HG03439 (cell line): ENCODE measurements at regions not wholly inside any gene's neighbourhood (a gene's known extent, or its start where the extent isn't known, plus 50 kb on each side); places are given as distances from the start of the nearest gene placed in this dataset.

ENCODE experiments used
- ATAC-seq: cut with Tn5 transposase; IDR thresholded peaks from one replicate; pipeline ENCODE4 v1.9.1; 2021; ENCODE audit warnings: mild to moderate bottlenecking, moderate library complexity; ENCODE audit not compliant: unreplicated experiment

DNA sequence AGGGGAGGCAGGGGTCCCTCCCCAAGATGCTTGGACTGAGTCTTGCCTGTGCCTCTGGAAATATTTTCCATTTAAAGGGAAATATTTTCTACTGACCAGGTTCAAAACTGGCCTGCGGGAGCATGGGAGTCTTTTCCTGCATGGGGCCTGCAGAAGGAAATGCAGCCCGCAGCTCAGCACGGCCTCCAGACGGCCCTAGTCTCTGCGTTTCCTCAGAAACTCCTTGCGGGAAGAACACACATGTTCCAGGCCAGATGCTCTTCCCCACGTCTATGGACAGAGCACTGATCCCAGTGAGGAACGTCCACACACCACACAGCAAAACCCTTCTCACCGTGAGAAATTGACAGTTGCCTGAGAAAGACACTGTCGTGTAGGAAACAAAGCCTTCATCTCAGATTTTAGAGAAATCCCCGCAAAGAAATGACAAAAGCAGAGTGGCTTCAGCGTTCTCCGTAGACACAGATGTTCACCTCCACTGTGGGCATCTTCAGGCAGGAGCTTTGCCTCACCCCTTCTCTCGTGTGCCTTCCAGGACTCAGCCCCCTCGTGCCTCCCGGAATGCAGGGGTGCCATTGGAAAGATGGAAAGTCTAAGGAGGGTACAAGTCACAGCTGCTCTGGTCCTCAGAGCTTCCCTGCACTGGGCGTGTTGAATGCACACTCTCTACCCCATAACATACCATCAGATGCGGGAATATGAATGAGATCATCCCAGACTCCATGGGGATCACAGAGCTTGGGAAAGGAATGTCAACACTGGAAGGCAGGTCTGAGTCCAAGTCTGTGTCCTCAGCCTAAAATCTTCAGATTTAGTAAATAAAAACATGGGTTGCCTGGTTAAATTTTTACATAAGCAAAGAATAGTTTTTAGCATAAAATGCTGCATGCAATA, 438.7 kb upstream of the SALL3 start:
- ATAC-seq = no peak

DNA sequence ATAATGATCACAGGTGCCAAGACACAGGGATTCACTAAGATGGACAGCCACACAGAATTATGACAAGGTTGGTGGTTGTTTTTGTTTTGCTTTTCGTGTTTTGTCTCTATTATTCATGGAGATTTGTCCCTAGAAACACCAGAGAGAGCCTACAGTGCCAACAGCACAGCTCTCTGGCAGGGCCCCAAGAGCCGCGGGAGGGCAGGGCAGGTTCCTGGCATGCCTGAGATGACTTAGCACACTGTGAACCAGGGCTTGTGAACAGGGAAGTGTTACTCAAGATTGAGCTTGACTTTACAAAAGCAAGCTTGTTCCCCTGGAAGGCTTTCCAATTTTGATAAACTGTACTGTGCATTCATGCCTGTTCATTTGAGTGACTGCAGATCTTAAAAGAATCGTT, 437.4 kb upstream of the SALL3 start:
- no peak for ATAC-seq

DNA sequence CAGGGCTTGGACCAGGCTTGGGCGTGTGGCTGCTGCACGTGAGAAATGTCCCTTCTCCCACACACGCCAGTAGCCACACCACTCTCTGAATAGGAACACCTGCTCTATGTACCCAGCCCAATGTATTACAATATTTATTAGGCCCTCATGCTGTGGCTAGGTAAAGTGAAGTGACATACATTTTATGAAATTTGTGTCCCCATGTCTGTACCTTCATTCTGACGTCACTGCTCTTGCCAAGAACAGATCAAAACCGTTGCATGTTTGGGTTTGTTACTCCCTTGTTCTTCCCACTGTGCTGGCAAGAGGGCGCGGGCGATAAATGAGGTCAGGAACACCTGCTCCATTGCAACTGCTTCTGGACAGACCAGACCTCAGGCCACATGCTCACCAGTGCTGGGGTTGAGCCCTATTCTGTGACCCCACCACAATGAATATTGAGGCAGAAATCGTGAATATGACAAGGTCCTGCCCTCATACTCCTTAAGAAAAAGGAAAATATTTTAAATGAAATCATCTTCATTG, 436.4 kb upstream of the SALL3 start:
- ATAC-seq = no peak

DNA sequence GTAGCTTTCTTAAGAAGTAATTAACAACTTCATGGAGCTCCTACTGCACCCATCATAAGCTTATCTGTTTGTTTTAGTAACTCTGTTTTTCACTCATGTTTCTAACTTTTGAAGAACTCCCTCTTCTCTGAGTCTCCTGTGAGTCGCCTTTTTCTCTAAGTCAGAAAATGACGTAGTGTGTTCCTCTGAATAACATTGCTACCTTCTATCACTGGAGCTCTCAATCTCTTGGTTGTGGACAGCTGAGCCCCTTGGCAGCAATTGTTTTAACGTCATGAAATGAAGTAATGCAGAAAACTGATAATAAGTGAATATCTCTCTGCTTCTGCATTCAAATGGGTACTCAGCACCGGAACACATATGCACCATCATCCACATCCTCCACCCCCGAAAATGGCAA, 433.3 kb upstream of the SALL3 start:
- ATAC-seq = no peak

DNA sequence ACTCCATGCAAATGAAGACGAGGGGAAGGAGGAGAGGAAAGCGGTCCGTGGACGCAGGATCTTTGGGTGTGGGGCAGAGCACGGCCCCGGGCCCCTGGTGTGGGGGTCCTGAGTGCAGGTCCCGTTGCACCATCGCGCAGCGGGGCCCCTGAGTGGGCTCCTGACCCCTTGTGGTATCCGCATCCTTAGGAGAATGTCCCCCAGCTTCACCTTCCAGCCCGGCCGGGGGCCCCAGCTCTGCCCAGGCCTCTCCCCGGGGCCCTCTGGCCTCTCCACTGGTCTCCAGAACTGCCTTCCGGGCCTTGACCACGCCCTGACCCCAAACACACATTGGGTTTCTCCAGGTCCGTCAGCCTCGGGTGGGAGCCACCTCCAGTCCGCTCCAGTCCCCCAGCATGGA, 431.8 kb upstream of the SALL3 start:
- no peak for ATAC-seq

DNA sequence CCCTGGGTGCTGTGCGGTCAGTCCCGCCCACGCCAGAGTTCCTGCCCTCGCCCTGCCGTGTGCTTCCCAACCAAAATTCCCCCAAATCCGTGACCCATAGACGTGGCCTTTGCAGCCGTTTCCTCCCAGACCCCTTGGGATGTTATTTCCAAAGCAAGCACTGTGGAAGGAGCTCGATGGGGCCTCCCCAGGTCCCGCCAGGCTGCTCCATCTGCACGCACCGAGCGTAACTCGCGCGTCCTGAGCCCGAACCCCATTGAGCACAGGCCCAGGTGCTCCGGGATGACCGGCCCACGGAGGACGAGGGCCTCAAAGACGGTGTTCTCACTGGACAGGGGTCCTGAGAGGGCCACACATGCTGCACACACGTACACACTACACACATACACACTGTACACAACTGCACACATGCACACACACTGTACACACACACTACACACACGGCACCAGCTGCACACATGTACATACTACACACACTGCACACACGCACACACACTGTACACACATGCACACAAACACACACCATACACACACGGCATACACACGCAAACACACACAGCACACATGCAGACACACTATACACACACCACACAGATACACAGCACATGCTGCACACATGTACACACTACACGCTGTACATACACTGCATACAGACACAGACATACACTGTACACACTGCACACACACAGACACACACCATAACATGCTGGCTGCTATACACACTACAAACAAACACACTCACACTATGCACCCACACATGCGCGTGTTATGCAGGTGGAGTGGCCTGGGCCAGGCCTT, 431.2 kb upstream of the SALL3 start:
- ATAC-seq = no peak

DNA sequence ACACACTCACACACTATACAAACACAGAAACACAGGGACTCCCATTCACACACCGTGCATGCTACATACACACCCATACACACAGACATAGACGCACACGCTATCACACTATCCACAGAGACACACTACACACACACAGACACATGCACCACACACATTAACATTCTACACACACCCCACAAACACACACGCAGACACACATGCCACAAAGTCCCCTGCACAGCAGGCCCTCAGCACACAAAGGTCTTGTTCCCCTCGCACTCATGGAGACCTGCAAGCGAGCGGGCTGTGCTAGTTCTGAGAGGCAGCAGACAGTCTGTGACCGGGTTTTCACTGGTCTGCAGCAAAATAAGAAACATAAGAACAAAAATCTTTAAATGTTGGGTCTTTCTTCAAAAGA, 429.6 kb upstream of the SALL3 start:
- no peak for ATAC-seq

DNA sequence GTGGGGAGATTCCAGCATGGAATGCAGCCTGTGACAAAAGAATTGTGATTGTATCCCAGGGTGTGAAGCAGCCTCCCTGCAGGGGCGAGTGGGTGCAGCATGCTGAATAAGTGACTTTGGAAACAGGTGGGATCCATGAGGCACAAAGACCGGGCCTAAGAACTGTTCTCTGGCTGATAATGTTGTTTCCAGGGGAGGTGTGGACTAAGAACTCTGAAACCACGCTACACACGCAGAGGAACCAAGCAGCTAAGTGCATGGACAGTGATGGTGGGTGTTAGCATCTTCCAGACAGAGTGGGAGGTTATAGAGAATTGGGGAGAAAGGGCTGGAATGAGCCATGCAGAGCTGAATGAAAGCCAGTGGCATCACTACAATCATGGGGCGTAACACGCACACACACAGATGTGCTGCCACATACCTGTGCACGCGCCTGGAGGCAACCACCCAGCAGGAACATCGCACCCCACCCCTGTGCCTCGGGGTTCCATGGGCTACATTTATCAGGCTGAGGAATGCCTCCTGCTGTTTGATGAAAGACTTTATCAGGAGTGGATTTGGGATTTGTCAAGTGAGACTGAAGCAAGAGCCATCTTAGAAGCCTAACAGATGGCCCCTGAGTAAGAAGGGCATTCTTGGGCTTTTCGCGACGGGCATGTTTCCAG, 424.5 kb upstream of the SALL3 start:
- ATAC-seq = no peak

DNA sequence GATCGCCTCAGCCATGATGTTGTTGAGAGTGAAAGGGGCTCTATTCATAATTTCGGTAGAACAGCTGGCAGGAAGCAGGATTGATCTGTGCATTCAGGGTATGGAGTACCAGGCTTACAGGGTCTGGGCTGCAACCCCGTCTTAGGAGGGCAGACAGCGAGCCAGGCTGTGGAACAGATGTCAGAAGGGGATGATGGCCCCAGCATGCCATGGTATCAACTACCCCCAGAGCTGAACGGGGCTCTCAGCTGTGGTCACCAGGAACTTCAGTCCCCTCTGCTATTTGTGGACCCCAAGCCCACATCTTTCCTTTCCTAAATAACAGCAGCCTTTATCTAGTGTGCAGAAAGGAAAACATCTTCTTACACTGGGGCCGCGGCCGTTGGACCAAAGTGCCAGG, 422.2 kb upstream of the SALL3 start:
- no peak for ATAC-seq

DNA sequence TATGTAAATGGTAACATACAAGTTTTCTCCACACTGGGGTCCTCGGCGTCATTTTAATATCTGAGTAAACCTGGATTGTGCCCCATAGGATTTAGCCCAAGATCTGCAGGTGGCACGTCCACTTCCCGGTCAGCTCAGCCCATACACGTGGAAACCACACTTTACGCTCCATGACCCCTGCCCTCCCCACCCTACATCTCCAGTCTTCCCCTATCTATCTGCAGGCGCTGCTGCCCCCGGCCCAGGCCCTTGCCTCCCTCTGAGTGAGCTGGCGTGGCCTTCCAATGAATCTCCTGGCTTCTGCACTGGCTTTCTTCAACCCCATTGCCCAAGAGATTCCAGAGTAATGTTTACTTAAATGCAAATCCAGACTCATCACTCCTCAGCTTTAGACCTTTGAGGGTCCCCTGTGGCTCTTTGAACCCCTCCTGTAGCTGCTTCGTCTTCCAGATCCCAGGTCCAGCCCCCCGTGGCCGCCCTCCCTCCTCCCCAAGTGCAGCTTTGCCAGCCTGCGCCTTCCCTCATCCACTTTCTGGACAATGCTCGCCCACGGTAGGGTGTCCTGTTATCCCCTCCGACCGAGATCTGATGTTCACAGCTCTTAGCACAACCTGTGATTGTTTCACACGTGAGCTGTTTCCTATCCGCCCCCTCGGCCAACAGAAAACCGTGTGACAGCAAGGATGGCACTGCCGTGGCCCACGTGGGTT, 421.4 kb upstream of the SALL3 start:
- ATAC-seq = no peak

DNA sequence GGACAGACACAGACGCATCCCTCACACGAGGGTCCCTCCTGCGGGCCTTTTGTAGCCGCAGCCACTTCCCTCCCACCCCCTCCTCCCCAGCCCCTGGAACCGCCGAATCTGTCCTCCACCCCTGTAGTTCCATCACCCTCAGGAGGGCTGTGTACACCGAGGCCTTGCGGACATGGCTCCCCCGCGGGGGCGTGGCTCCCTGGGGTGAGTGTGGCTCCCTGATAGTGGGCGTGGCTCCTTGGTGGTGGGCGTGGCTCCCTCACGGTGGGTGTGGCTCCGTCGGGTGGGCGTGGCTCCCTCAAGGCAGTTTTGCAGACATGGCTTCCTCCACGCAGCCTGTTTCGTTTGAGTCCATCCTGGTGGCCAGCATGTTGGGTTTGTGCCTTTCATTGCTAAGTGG, 420.7 kb upstream of the SALL3 start:
- ATAC-seq = no peak

DNA sequence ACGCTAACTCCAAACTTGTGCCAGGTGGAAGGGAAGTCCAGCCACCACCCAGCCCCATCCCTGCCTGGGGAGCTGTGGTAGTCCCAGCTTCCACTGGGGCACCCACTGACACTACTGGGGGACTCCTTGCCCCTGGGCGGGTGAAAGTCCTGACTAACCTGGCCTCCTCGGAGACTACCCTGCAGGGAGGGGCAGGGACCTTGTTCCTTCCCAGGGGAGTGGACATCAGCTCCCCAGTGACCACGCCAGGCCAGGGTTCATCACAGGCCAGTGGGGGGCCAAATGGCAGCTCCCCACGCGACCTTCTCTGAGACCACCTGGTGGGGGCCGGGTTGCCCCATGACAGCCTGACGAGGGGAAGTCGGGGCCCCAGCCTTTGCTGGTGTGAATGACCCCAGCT, 420.0 kb upstream of the SALL3 start:
- no peak for ATAC-seq

DNA sequence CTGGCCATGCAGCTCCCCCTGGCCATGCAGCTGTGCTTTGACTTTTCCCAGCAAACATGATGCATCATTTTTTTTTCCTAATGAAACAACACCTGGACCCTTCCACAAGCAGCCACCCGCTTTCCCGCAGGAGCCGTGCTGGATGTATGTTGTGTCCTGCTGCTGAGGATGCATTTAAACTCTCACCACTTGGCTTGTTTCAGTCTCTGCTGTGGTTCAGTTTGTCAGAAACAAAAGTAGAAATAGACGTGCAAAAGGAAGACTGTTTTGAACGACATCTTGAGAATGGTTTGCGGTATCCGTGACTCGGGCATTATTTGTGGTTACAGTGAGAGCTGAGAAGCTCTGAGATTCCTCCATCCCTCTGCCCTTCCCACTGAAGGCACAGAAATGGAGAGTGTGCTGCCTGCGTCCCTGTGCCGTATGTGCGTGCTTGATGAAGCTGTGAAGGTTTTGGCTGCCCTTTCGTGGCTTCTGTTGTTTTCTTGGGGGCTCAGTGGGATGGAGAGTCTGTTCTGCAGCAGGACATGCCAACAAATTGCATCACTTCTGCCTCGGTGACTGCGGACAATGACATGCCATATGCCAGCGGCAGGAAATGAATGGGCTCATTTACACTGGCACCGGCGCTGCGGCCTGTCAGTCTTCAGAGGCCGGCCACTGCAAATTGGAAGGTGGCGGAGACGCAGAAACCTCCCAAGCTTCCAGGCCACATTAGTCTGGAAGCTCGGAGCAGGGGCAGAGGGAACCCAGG, 417.7 kb upstream of the SALL3 start:
- ATAC-seq = no peak

DNA sequence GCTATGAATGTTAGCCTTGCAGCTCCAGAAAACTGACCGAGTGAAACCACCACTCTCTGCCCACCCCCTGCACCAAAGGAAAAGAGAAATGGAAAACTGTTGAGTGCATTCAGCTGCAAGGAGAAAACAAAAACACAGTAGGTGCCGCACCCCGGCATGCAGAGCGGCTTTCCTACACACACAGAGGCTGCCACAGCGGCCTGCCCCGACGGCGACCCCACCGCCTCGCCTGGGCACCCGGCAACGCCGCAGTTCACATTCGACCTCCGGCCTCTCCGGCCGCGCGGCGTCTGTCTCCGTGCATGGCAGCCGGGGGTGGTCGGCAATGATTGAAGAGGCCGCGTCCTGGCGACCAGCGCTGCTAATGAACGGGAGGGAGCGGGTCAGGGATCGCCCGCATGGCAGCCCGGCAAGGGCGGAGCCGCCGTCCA, 417.1 kb upstream of the SALL3 start:
- no peak for ATAC-seq

DNA sequence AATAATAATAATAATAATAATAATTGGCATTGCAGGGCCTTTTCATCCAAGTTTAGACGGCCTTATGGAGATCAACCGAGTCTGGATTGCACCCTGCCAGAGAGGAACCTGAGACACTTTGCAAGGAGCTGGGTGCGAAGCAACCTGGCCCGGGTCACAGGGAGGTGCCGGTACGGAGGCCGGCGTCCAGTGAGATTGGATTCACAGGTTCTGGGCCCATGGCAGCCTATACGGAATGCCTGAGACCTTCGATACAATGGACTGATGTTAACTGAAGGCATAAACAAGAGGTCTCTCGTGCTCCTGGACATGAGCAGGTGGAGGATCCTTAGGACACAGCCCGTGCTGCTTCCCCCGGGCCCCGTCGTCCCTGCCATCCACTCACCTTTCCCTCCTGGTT, 416.5 kb upstream of the SALL3 start:
- no peak for ATAC-seq

DNA sequence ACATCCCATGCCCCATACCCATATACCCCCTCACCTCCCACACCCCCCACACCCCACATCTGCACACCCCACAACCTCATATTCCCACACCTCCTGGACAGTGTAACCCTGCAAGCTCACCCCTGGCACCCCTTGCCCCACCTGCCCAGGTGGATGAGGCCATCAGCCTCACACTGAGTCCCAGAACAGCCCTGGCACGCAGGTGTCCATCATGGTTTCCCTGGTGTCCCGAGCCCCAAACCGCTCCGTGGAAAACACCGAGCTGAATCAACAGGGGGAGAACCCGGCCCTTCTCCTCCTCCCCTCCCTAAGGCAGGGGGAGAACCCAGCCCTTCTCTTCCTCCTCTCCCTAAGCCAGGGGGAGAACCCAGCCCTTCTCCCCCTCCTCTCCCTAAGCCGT, 415.6 kb upstream of the SALL3 start:
- no peak for ATAC-seq

DNA sequence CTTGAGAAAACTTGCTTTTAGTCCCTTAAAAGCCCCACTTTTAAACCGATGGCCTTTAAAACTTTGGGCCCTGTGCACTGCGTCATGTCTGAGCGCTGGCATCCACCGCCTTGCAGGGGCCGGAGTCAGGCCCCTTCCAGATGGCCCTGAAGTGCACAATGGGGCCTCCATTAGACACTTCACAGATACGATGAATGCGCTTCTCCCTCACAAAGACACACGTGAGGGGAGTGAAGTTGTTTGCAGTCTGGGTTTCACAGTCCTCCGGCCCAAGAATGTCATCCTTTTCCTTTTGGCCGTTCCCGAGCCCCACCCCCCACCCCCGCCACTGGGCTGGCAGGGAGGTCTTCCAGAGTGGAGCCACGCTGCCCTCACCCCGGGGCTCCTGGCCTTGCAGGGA, 415.1 kb upstream of the SALL3 start:
- ATAC-seq = no peak

DNA sequence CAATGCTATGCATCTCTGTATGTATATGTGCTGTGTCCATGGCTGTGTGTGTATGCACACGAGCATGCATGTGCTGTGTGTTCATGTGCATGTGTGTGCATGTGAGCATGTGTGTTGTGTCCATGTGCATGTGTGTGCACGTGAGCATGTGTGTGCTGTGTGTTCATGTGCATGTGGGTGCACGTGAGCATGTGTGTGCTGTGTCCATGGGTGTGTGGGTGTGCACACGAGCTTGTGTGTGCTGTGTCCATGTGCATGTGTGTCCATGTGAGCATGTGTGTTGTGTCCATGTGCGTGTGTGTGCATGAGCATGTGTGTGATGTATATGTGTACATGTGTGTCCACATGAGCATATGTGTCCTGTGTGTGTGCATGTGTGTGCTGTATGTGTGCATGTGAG, 414.4 kb upstream of the SALL3 start:
- no peak for ATAC-seq

DNA sequence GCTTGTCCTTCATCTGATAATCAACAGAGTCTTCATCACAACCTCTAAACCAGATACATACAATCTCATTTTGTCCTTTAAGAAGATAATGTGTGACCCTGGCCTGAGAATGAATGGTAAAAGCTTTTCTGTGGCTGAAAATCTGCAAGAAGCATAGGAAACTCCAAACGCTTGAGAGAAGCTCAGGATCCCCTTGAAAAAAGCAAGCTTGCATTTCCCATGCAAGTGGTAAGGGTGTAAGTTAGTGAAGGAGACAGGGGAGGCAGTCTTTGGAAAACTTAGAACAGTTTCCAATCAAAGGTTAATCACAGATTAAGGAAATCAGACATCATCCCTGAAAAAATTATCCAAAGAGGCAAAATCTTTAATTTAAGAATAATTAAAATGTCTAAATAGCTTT, 413.6 kb upstream of the SALL3 start:
- no peak for ATAC-seq

DNA sequence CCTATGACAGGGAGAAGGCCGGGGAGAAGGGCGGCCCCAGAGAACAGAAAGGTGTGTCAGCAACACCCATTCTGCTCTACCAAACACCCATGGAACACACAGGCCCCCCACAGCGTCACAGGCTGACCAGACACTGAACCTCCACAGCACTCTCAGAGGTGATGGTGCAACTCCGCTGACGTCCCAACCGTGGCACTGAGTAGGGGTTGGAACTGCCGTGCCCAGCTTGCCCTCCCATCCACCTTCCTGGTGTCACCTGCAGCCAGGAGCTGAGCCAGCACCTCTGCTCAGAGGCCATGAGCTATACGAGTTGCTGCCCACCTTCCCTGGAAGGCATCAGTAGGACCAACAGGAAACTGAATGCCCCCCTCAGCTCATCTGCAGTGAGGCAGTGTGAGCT, 412.9 kb upstream of the SALL3 start:
- ATAC-seq = no peak
